Neural progenitor cell (in vitro differentiated cells): ENCODE measurements at regions not wholly inside any gene's neighbourhood (a gene's known extent, or its start where the extent isn't known, plus 50 kb on each side); places are given as distances from the start of the nearest gene placed in this dataset.

Source experiments
- DNase-seq: peaks from one replicate; pipeline ENCODE4 v3.0.0-alpha.2; 2016; ENCODE audit warnings: low spot score
- H2AFZ ChIP-seq: fragments of 200-600 bp; sonication (generic); replicated peaks from 2 replicates; pipeline ENCODE4 v1.6.1; 2016; ENCODE audit warnings: antibody characterized with exemption
- H3F3A ChIP-seq: fragments of 200-600 bp; sonication (generic); 2 replicates; pipeline ENCODE4 v1.6.1; 2016; ENCODE audit warnings: antibody characterized with exemption, low read depth
- H3K27ac ChIP-seq: fragments of 200-600 bp; sonication (generic); 2 replicates; pipeline ENCODE4 v1.5.1; 2016; ENCODE audit warnings: mild to moderate bottlenecking
- H3K27me3 ChIP-seq: fragments of 200-600 bp; sonication (generic); 2 replicates; pipeline ENCODE4 v1.6.1; 2016; ENCODE audit warnings: mild to moderate bottlenecking, moderate library complexity
- H3K36me3 ChIP-seq: fragments of 200-600 bp; sonication (generic); 2 replicates; pipeline ENCODE4 v1.5.1; 2016
- H3K4me1 ChIP-seq: fragments of 200-600 bp; sonication (generic); 2 replicates; pipeline ENCODE4 v1.6.1; 2016; ENCODE audit warnings: mixed run types
- H3K4me2 ChIP-seq: fragments of 200-600 bp; sonication (generic); 2 replicates; pipeline ENCODE4 v1.6.1; 2016
- H3K4me3 ChIP-seq: fragments of 200-600 bp; sonication (generic); 2 replicates; pipeline ENCODE4 v1.5.1; 2016
- H3K79me2 ChIP-seq: fragments of 200-600 bp; sonication (generic); 2 replicates; pipeline ENCODE4 v1.6.1; 2016; ENCODE audit warnings: low read depth
- H3K9ac ChIP-seq: fragments of 200-600 bp; sonication (generic); 2 replicates; pipeline ENCODE4 v1.6.1; 2016
- H3K9me3 ChIP-seq: fragments of 200-600 bp; sonication (generic); 2 replicates; pipeline ENCODE4 v1.5.1; 2016; ENCODE audit warnings: low read depth
- H4K20me1 ChIP-seq: fragments of 200-600 bp; sonication (generic); 2 replicates; pipeline ENCODE4 v1.6.1; 2016; ENCODE audit warnings: low read depth
- H3K27ac Mint-ChIP-seq: 3 replicates; pipeline ENCODE4 v1.8.0; 2021; ENCODE audit warnings: mixed read lengths
- H3K27me3 Mint-ChIP-seq: 2 replicates; pipeline ENCODE4 v1.8.0; 2022; ENCODE audit warnings: low read depth, mild to moderate bottlenecking, inconsistent platforms, moderate library complexity, mixed read lengths; ENCODE audit not compliant: insufficient read depth
- H3K36me3 Mint-ChIP-seq: 3 replicates; pipeline ENCODE4 v1.8.0; 2021; ENCODE audit warnings: mixed read lengths
- H3K4me1 Mint-ChIP-seq: 3 replicates; pipeline ENCODE4 v1.8.0; 2021; ENCODE audit warnings: mixed read lengths
- H3K4me3 Mint-ChIP-seq: 3 replicates; pipeline ENCODE4 v1.8.0; 2021; ENCODE audit warnings: mild to moderate bottlenecking, moderate library complexity, mixed read lengths
- H3K9me3 Mint-ChIP-seq: 3 replicates; pipeline ENCODE4 v1.8.0; 2020; ENCODE audit warnings: mixed read lengths
- EZH2 ChIP-seq: fragments of 200-600 bp; sonication (generic); IDR thresholded peaks from 2 replicates; pipeline ENCODE4 v1.6.1; 2017; ENCODE audit warnings: antibody characterized with exemption, mild to moderate bottlenecking, moderate library complexity
- EZH2phosphoT487 ChIP-seq: fragments of 200-600 bp; sonication (generic); IDR thresholded peaks from 2 replicates; pipeline ENCODE4 v1.6.1; 2017; ENCODE audit warnings: antibody characterized with exemption
- TF ChIP-seq, protein P1 (sequence below): fragments of 200-600 bp; sonication (generic); IDR thresholded peaks from 2 replicates; pipeline ENCODE4 v1.5.1; 2017; ENCODE audit warnings: antibody characterized with exemption, mild to moderate bottlenecking

DNA sequence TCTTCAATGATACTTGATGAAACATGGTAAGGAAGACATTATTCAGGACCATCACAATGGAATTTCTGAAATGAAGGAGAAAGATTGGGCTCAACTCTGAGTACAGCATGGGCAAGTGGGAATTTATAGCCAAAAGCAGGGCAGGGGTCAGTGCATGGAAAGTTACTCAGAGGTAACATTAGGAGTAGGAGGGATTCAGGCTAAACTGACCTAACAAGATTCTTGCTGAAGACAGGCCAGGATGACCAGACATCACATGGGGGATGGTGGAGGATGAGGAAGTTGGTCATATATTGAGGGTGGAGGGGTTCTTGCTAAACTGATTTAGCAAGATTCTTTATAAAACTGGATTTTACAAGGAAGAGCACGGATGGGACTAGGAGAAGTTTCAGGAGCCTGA lies 489.8 kb downstream of the ADCYAP1 start:
- H3F3A ChIP-seq, result no peaks in the 10 kb centered on the region
- H3K4me1 ChIP-seq, result no peaks in the 10 kb centered on the region
- Mint-ChIP-seq H3K27me3 (no peaks in the 10 kb centered on the region), H3K9me3 (no peaks in the 10 kb centered on the region), H3K27ac (no peak overlapping the region), H3K36me3 (no peaks in the 10 kb centered on the region), H3K4me1 (no peaks in the 10 kb centered on the region), H3K4me3 (no peak overlapping the region)
- H4K20me1 ChIP-seq, result no peaks in the 10 kb centered on the region
- no peaks in the 10 kb centered on the region for H3K36me3 ChIP-seq
- no peak overlapping the region for H2AFZ ChIP-seq
- no peak for DNase-seq
- H3K9me3 ChIP-seq, result no peaks in the 10 kb centered on the region
- H3K9ac ChIP-seq, result no peak overlapping the region
- H3K79me2 ChIP-seq, result no peaks in the 10 kb centered on the region
- TF ChIP-seq, protein P1, sequence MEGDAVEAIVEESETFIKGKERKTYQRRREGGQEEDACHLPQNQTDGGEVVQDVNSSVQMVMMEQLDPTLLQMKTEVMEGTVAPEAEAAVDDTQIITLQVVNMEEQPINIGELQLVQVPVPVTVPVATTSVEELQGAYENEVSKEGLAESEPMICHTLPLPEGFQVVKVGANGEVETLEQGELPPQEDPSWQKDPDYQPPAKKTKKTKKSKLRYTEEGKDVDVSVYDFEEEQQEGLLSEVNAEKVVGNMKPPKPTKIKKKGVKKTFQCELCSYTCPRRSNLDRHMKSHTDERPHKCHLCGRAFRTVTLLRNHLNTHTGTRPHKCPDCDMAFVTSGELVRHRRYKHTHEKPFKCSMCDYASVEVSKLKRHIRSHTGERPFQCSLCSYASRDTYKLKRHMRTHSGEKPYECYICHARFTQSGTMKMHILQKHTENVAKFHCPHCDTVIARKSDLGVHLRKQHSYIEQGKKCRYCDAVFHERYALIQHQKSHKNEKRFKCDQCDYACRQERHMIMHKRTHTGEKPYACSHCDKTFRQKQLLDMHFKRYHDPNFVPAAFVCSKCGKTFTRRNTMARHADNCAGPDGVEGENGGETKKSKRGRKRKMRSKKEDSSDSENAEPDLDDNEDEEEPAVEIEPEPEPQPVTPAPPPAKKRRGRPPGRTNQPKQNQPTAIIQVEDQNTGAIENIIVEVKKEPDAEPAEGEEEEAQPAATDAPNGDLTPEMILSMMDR, result no peak
- TF ChIP-seq EZH2phosphoT487 (no peak), EZH2 (no peak)
- H3K27ac ChIP-seq, result no peak overlapping the region
- no peak overlapping the region for H3K4me3 ChIP-seq
- no peaks in the 10 kb centered on the region for H3K27me3 ChIP-seq
- no peak overlapping the region for H3K4me2 ChIP-seq

DNA sequence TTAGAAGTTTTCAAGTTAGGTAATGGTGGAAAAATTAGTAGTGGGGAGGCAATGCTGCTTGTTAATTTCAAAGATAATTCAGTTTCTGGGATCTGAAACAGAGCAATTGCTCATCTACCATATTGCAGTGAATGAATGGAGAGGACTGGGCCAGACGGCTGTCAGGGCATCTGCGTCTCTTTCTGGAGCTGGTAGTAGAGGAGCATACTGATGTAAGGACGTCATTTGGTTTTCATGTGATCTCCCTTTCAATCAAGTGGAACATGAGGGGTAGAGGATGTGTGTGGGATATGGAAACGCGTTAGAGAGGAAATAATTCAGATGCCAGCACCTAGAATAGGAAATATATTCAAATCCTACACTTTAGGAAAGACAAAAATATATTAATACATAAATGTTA lies 490.3 kb downstream of the ADCYAP1 start:
- Histone ChIP-seq H3K9me3 (no peaks in the 10 kb centered on the region), H3K36me3 (no peaks in the 10 kb centered on the region), H2AFZ (no peak overlapping the region), H3K4me1 (no peaks in the 10 kb centered on the region), H4K20me1 (no peaks in the 10 kb centered on the region), H3K4me2 (no peak overlapping the region), H3K9ac (no peak overlapping the region), H3F3A (no peaks in the 10 kb centered on the region), H3K27ac (no peak overlapping the region), H3K79me2 (no peaks in the 10 kb centered on the region), H3K27me3 (no peaks in the 10 kb centered on the region), H3K4me3 (no peak overlapping the region)
- no peaks in the 10 kb centered on the region for H3K9me3 Mint-ChIP-seq
- no peaks in the 10 kb centered on the region for H3K36me3 Mint-ChIP-seq
- H3K27ac Mint-ChIP-seq, result no peak overlapping the region
- TF ChIP-seq EZH2phosphoT487, result no peak
- H3K4me1 Mint-ChIP-seq, result no peaks in the 10 kb centered on the region
- H3K4me3 Mint-ChIP-seq, result no peak overlapping the region
- DNase-seq, result no peak
- H3K27me3 Mint-ChIP-seq, result no peaks in the 10 kb centered on the region

DNA sequence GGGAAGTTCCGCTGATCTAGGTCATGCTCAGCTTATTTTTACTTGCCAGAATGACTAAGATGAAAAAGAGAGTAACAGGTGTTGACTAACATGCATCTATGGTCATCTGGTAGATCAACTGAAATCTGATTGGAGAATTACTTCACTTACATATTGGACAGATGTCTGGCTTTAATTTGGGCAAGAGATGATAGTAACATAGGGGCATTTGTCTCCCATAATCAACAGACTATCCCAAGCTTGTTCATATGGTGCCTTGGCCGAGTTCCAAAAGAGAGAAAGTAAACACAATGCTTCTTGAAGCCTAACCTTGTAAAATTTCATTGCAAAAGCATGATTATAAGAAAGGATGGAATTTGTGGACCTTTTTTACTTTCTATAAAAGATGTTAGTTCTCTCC lies 503.7 kb downstream of the ADCYAP1 start:
- H3K4me3 Mint-ChIP-seq, result no peak overlapping the region
- H3K4me3 ChIP-seq, result no peak overlapping the region
- H2AFZ ChIP-seq, result no peak overlapping the region
- no peak overlapping the region for H3K27ac Mint-ChIP-seq
- H3K27me3 ChIP-seq, result no peaks in the 10 kb centered on the region
- H3K36me3 ChIP-seq, result no peaks in the 10 kb centered on the region
- H3K27ac ChIP-seq, result no peak overlapping the region
- no peak overlapping the region for H3K9ac ChIP-seq
- no peaks in the 10 kb centered on the region for H3K9me3 Mint-ChIP-seq
- TF ChIP-seq EZH2, result no peak
- TF ChIP-seq, protein P1, result no peak
- no peak for TF ChIP-seq EZH2phosphoT487
- H3K36me3 Mint-ChIP-seq, result no peaks in the 10 kb centered on the region
- no peaks in the 10 kb centered on the region for H3K79me2 ChIP-seq
- DNase-seq, result no peak
- H3K4me2 ChIP-seq, result no peak overlapping the region
- no peaks in the 10 kb centered on the region for H3F3A ChIP-seq
- no peaks in the 10 kb centered on the region for H3K27me3 Mint-ChIP-seq
- no peaks in the 10 kb centered on the region for H4K20me1 ChIP-seq
- no peaks in the 10 kb centered on the region for H3K9me3 ChIP-seq
- H3K4me1 ChIP-seq, result no peaks in the 10 kb centered on the region
- H3K4me1 Mint-ChIP-seq, result no peaks in the 10 kb centered on the region

DNA sequence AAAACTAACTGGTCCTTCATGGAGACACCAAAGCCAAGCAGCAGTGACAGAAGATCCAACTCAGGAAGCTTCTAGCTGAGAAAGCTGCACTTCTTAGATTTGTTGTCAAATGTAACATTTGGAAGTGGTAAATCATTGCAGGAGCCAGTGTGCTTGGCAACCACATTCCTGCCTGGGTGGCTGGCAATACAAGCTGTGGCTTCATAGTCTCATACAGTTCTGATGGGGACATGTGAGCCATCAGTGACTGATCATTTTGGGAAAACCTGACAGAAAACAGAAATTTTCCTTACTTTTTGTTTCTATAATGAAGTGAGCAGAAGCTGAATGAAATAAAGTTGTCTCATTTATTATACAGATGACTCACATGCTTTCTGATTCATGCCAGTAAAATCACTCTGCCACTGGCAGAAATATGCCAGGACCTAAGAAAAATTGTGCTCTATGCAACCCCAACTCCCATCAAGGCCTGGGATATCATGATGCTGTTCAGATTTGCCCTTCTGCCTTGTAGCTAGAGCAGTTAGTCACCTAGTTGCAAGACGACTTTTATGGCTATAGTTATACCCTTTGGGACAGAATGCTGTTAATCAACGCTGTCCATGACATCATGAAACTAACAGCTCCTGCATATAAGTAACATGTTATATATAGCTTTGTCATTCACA lies 508.1 kb downstream of the ADCYAP1 start:
- Mint-ChIP-seq H3K4me1 (no peaks in the 10 kb centered on the region), H3K36me3 (no peaks in the 10 kb centered on the region), H3K9me3 (no peaks in the 10 kb centered on the region)

More for the DNA sequence above, 508.1 kb downstream of the ADCYAP1 start:
- Mint-ChIP-seq H3K27me3 (no peaks in the 10 kb centered on the region), H3K4me3 (no peak overlapping the region), H3K27ac (no peak overlapping the region)
- no peak overlapping the region for H3K27ac ChIP-seq
- no peaks in the 10 kb centered on the region for H4K20me1 ChIP-seq
- H3K4me1 ChIP-seq, result no peaks in the 10 kb centered on the region
- no peak overlapping the region for H3K4me2 ChIP-seq
- no peak overlapping the region for H2AFZ ChIP-seq
- H3K4me3 ChIP-seq, result no peak overlapping the region
- no peaks in the 10 kb centered on the region for H3K36me3 ChIP-seq
- H3K79me2 ChIP-seq, result no peaks in the 10 kb centered on the region
- no peak overlapping the region for H3K9ac ChIP-seq
- H3F3A ChIP-seq, result no peaks in the 10 kb centered on the region
- no peaks in the 10 kb centered on the region for H3K27me3 ChIP-seq
- TF ChIP-seq EZH2phosphoT487 (no peak), EZH2 (no peak)
- TF ChIP-seq, protein P1, result no peak
- no peaks in the 10 kb centered on the region for H3K9me3 ChIP-seq
- no peak for DNase-seq
